Fibroblast of the conjunctiva (primary cell): ENCODE measurements at regions not wholly inside any gene's neighbourhood (a gene's known extent, or its start where the extent isn't known, plus 50 kb on each side); places are given as distances from the start of the nearest gene placed in this dataset.
A peak's percentile ranks its signal among the peaks of the same experiment; 100 is the strongest.

Experiments used
- DNase-seq: peaks from one replicate; pipeline ENCODE4 v3.0.0-alpha.2; 2010; ENCODE audit warnings: low read depth

GRCh38 chr9:14031810-14032209, 282.1 kb downstream of the NFIB start:
- no peak for DNase-seq

GRCh38 chr9:14031060-14031414, 282.9 kb downstream of the NFIB start:
- DNase-seq: peak; percentile 93

GRCh38 chr9:14030375-14031059, 283.4 kb downstream of the NFIB start:
- peak; percentile 93 for DNase-seq

- no peak for DNase-seq
These were observed 284.1 kb downstream of the NFIB start for GRCh38 chr9:14029806-14030374.

GRCh38 chr9:14027116-14027800, 286.7 kb downstream of the NFIB start:
- DNase-seq: no peak

- no peak for DNase-seq
These were observed 288.2 kb downstream of the NFIB start for GRCh38 chr9:14025741-14026140.

GRCh38 chr9:14023285-14023684, 290.7 kb downstream of the NFIB start:
- no peak for DNase-seq

GRCh38 chr9:14021871-14022525, 291.9 kb downstream of the NFIB start:
- peak; percentile 13 for DNase-seq

- DNase-seq: peak; percentile 27
These were observed 295.9 kb downstream of the NFIB start for GRCh38 chr9:14018081-14018480.

- DNase-seq: no peak
These were observed 299.2 kb downstream of the NFIB start for GRCh38 chr9:14014744-14015143.

- DNase-seq: no peak
These were observed 299.7 kb downstream of the NFIB start for GRCh38 chr9:14014218-14014617.

- DNase-seq: no peak
These were observed 302.0 kb downstream of the NFIB start for GRCh38 chr9:14011799-14012560.

GRCh38 chr9:14007190-14007769, 306.7 kb downstream of the NFIB start:
- DNase-seq: no peak

- DNase-seq: no peak
These were observed 307.4 kb downstream of the NFIB start for GRCh38 chr9:14006386-14007187.

- no peak for DNase-seq
These were observed 309.8 kb downstream of the NFIB start for GRCh38 chr9:14004110-14004509.

- DNase-seq: no peak
These were observed 319.7 kb downstream of the NFIB start for GRCh38 chr9:13994240-13994639.

GRCh38 chr9:13993632-13994185, 320.2 kb downstream of the NFIB start:
- DNase-seq: no peak

- no peak for DNase-seq
These were observed 321.5 kb downstream of the NFIB start for GRCh38 chr9:13992138-13993088.

GRCh38 chr9:13991395-13991794, 322.5 kb downstream of the NFIB start:
- no peak for DNase-seq

GRCh38 chr9:13990994-13991393, 322.9 kb downstream of the NFIB start:
- DNase-seq: no peak
